Left lung (tissue), 4 donors: ENCODE measurements at regions not wholly inside any gene's neighbourhood (a gene's known extent, or its start where the extent isn't known, plus 50 kb on each side); places are given as distances from the start of the nearest gene placed in this dataset.

ENCODE experiments used
- ATAC-seq: fragments of 200-7000 bp; cut with Tn5 transposase; one replicate; pipeline ENCODE4 v1.9.1; 2020; ENCODE audit warnings: moderate library complexity
- DNase-seq, 4 donors: peaks; one replicate each; pipeline ENCODE4 v3.0.0-alpha.2; 2013 to 2020
- H3K27ac ChIP-seq, 2 donors: fragments of 200-600 bp; sonication (generic) in 1 of 2; one replicate each; pipeline versions ENCODE4 v1.5.0 to v1.8.0; 2020 to 2021
- H3K27me3 ChIP-seq, 2 donors: fragments of 200-600 bp; sonication (generic) in 1 of 2; one replicate each; pipeline versions ENCODE4 v1.5.0 to v1.8.0; 2020 to 2021
- H3K36me3 ChIP-seq, 2 donors: fragments of 200-600 bp; sonication (generic) in 1 of 2; one replicate each; pipeline versions ENCODE4 v1.5.0 to v1.8.0; 2020 to 2021
- H3K4me1 ChIP-seq, 2 donors: fragments of 200-600 bp; one replicate each; pipeline ENCODE4 v1.8.0; 2021
- H3K4me3 ChIP-seq, 2 donors: fragments of 200-600 bp; sonication (generic) in 1 of 2; one replicate each; pipeline versions ENCODE4 v1.5.0 to v1.8.0; 2020 to 2021; ENCODE audit warnings: mild to moderate bottlenecking in 1 of 2
- H3K9me3 ChIP-seq, 2 donors: fragments of 200-600 bp; sonication (generic) in 1 of 2; one replicate each; pipeline versions ENCODE4 v1.5.0 to v1.8.0; 2020 to 2021
- intact Hi-C, 2 donors: fragments of 100-400 bp; cut with DNase I; formaldehyde crosslinking; loops; one replicate each; pipeline versions ENCODE4 v1.11.2 to v1.14.2; 2022
- TF ChIP-seq, protein P1 (sequence below), 2 donors: fragments of 200-600 bp; sonication (generic) in 1 of 2; IDR thresholded peaks; one replicate each; pipeline versions ENCODE4 v1.5.0 to v1.8.0; 2021; ENCODE audit warnings: antibody characterized with exemption in 2 of 2
- donor health status: DM: no; HTN: yes; CAD: no.
- donor health status: DM: no; HTN: no; CAD: no.

DNA sequence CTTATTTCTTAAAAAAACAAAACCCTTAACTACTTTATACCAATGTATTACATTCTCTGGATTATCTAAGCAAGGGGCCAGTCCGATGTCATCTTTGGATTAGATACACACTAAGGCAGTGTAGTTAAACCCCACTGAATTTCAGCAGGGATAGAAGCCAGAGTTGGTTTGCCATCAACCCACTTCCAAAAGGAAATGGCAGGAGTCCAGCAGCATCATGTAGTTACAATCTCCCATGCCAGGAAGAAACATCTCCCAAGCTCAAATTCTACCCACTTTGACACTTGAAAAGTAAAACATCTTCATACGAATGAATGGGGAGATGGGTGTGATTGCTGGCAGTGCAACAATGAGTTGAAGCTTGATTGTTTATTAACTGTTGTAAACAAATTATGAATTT lies 203.5 kb upstream of the PLXNC1 start:
- Histone ChIP-seq H3K4me1 (no peaks in the 10 kb centered on the region), H3K9me3 (no peaks in the 10 kb centered on the region), H3K27me3 (no peaks in the 10 kb centered on the region), H3K27ac (no peak overlapping the region), H3K4me3 (no peak overlapping the region), H3K36me3 (no peaks in the 10 kb centered on the region)
- intact Hi-C loops: no loop called here
- TF ChIP-seq, protein P1, sequence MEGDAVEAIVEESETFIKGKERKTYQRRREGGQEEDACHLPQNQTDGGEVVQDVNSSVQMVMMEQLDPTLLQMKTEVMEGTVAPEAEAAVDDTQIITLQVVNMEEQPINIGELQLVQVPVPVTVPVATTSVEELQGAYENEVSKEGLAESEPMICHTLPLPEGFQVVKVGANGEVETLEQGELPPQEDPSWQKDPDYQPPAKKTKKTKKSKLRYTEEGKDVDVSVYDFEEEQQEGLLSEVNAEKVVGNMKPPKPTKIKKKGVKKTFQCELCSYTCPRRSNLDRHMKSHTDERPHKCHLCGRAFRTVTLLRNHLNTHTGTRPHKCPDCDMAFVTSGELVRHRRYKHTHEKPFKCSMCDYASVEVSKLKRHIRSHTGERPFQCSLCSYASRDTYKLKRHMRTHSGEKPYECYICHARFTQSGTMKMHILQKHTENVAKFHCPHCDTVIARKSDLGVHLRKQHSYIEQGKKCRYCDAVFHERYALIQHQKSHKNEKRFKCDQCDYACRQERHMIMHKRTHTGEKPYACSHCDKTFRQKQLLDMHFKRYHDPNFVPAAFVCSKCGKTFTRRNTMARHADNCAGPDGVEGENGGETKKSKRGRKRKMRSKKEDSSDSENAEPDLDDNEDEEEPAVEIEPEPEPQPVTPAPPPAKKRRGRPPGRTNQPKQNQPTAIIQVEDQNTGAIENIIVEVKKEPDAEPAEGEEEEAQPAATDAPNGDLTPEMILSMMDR (IDR thresholded peaks at IDR 0.05): no peak
- DNase-seq (no peak), ATAC-seq (no peak)

DNA sequence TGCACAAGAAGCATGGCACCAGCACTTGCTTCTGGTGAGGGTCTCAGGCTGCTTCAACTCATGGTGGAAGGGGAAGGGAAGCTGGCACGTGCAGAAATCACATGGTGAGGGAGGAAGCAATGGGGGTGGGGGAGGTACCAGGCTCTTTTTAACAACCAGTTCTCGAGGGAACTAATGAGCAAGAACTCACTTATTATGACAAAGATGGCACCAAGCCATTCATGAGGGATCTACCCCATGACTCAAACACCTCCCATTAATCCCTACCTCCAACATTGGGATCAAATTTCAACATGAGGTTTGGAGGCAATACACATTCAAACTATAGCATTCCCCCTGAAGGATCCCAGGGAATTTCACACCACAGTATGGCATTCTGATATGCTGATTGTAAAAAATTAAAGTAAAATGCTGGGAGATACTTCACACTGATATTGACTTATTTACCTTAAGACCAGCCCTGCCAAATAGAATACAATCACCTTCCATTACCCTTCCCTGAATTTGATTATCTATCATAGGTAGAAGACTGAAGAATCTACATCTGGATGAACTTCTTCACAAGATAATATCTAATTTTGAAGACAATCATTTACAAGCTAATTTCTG lies 201.7 kb upstream of the PLXNC1 start:
- no peak for DNase-seq
- Histone ChIP-seq H3K27me3 (no peaks in the 10 kb centered on the region), H3K36me3 (no peaks in the 10 kb centered on the region), H3K4me3 (no peak overlapping the region), H3K27ac (no peak overlapping the region), H3K4me1 (no peaks in the 10 kb centered on the region), H3K9me3 (no peaks in the 10 kb centered on the region)
- TF ChIP-seq, protein P1 (IDR thresholded peaks at IDR 0.05): no peak
- no peak for ATAC-seq
- intact Hi-C loops: no loop called here

DNA sequence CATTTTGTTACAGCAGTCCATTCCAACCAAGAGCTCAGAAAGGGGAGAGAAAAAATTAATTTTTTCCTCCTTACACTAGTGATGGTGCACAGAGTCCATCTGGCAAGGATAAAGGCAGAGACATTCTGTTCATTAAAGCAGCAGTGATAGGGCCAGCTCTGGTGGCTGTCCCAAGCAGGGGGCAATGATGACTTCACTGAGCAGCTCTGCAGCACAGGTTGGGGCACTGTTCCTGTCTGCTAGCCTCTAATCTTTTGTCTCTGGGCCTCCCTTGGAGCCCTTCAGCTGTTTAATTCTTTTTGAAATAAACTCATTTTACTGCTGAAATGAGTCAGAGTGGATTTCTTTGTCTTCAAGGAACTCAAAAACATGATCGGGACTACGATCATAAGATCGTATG lies 200.9 kb upstream of the PLXNC1 start:
- H3K9me3 ChIP-seq: no peaks in the 10 kb centered on the region
- no peak for ATAC-seq
- intact Hi-C loops: no loop called here
- no peaks in the 10 kb centered on the region for H3K27me3 ChIP-seq
- no peak overlapping the region for H3K4me3 ChIP-seq
- no peak overlapping the region for H3K27ac ChIP-seq
- TF ChIP-seq, protein P1 (IDR thresholded peaks at IDR 0.05): no peak
- no peak for DNase-seq
- no peaks in the 10 kb centered on the region for H3K4me1 ChIP-seq
- no peaks in the 10 kb centered on the region for H3K36me3 ChIP-seq

DNA sequence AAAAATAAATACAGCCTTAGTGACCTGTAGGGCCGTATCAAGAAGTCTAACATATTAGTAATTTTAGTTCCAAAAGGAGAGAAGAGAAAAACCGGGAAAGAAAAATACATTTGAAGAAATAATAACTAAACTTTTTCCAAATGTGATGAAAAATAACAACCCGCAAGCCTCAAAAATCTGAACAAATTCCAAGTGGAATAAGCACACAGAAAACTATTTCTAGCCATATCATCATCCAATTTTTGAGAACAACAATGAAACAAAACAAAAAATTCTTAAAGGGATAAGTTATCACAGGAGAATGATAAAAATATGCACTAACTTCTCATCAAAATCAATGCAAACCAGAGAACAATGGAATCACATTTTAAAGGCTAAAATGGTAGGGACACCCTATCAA lies 198.1 kb upstream of the PLXNC1 start:
- DNase-seq: no peak
- H3K9me3 ChIP-seq: no peaks in the 10 kb centered on the region
- H3K27ac ChIP-seq: no peak overlapping the region
- H3K36me3 ChIP-seq: no peaks in the 10 kb centered on the region
- intact Hi-C loops: no loop called here
- TF ChIP-seq, protein P1 (IDR thresholded peaks at IDR 0.05): no peak
- ATAC-seq: no peak
- H3K4me3 ChIP-seq: no peak overlapping the region
- no peaks in the 10 kb centered on the region for H3K4me1 ChIP-seq
- no peaks in the 10 kb centered on the region for H3K27me3 ChIP-seq

DNA sequence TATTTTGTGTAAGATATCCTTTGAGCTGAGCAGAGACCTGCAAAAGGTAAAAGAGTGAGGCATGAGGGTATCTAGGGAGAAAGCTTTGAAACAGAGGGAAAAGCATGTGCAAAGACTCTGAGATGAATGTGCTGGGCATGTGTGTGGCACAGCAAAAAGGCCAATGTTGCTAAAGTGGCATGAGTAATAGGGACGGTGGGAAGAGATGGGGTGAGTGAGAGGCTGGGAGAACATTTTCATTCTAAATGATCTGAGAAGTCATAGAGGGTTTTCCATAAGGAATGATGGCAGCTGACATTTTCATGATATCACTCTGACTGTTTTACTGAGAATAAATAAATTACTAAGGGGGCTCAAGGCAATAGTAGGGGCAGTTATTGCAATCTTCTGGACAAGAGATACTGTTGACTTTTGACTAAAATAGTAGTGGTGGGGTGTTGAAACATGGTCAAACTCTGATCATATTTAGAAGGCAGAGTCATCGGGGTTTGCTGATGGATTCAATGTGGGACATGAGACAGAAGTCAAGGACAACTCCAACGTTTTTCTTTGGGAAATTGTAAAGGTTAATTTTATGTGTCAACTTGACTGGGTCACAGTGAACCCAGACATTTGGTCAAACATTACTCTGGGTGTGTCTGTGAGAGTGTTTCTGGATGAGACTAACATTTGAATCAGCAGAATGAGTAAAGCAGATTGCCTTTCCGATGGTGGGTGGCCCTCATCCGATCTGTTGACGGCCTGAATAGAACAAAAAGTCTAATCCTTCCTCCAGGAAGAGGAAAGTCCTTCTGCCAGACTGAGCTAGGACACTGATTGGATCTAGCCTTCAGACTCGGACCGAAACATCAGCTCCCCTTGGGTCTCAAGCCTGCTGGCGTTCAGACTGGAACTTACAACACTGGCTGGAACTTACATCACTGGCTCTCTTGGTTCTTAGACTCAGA lies 193.9 kb upstream of the PLXNC1 start:
- ATAC-seq: no peak
- no peaks in the 10 kb centered on the region for H3K4me1 ChIP-seq
- intact Hi-C loops: no loop called here
- H3K27me3 ChIP-seq: no peaks in the 10 kb centered on the region
- H3K4me3 ChIP-seq: no peak overlapping the region
- H3K9me3 ChIP-seq: no peaks in the 10 kb centered on the region
- TF ChIP-seq, protein P1 (IDR thresholded peaks at IDR 0.05): no peak
- DNase-seq: no peak
- H3K36me3 ChIP-seq: no peaks in the 10 kb centered on the region
- no peak overlapping the region for H3K27ac ChIP-seq
